H7 (cell line): ENCODE measurements at regions not wholly inside any gene's neighbourhood (a gene's known extent, or its start where the extent isn't known, plus 50 kb on each side); places are given as distances from the start of the nearest gene placed in this dataset.

Experiments used
- DNase-seq: peaks from one replicate; pipeline ENCODE4 v3.0.0; 2012
- H3K27me3 ChIP-seq: 2 replicates; pipeline ENCODE4 v1.6.0; 2011; ENCODE audit warnings: mild to moderate bottlenecking, low read length; ENCODE audit not compliant: control insufficient read depth, insufficient read depth
- H3K36me3 ChIP-seq: replicated peaks from 2 replicates; pipeline ENCODE4 v1.5.1; 2011; ENCODE audit warnings: low read length; ENCODE audit not compliant: control insufficient read depth, insufficient read depth
- H3K4me3 ChIP-seq: 2 replicates; pipeline ENCODE4 v1.5.1; 2011; ENCODE audit warnings: low read depth, mild to moderate bottlenecking, control low read depth, low read length, moderate library complexity; ENCODE audit not compliant: insufficient read depth

DNA sequence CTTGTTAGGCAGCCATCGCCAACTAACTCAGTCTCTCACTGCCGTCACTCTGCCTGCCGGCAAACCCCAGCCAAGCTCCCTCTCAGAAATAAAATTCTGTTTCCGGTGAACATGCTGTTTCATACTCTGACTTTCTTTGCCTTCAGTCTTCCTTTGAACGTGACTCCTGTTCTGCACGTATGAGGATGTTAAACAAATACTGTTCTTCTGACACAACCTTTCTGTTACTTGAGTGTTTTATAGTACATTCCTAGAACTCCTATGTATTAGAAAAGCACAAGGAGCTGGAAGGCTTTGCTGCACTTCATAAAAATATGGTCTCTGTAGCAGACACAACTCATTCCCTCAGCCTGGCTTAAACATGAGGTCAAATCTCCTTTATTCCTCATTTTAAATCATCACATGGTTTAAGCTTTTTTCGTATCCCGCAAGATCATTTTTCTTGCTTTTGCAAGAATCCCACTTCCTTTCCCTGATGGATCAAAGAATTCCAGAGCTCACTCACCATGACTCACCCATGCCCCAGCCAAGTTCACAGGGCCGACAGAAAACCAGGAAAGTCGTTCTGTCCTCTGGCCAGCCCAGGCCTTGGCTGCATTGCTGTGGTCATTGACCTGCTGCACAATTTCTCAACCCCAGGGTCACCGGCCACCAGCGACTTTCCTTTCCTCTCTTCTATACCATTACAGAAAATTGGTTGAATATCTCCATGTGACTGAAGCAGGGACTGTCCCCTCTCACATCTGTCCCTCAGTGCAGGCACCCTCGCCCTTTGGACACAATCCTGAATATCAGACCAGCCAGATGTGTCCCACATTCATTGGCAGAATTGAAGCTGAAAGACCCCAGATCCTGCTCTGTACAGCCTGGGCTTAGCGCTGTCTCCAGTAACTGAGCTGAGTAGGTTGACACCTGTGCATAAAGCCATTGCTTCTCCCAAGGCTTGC lies 183.1 kb upstream of the ARL4C start:
- DNase-seq: no peak
- no peaks in the 10 kb centered on the region for H3K36me3 ChIP-seq
- no peaks in the 10 kb centered on the region for H3K27me3 ChIP-seq
- H3K4me3 ChIP-seq: no peak overlapping the region

DNA sequence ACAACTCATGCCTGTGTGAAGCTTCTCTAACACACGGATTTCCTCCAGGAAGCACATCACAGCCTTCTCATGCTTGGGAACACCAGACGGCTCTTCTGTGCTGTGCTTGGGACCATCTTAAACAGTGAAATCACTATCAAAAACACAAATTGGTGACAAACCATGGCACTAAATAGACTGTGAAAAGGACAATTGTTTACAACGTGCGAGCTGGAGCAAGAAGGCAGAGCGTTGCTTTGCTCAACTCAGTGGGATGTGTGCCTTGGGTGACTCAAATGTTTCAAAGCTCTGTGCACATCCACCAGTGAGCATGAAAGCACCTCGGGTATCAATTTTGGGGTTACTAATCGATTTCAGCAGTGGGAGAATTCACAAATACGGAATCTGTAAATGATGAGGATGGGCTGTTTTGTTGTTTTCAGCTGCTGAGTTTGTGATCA lies 182.4 kb upstream of the ARL4C start:
- H3K36me3 ChIP-seq: no peaks in the 10 kb centered on the region
- H3K27me3 ChIP-seq: no peaks in the 10 kb centered on the region
- DNase-seq: no peak
- no peak overlapping the region for H3K4me3 ChIP-seq

DNA sequence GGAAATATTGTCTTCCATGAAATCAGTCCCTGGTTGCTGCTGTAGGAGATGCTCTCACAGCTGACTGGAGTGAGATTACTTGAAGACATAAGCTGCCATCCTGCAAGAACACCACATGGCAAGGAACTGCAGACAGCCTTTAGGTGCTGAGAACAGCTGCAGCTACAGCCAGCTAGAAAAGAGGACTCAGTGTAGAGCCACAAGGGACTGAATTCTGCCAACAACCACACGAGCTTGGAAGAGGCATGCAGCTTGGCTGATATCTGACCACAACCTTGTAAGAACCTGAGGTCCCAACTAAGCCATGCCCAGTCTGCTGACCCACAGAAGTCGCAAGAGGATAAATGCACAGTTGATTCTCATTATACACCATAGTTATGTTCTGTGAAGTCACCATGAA lies 181.8 kb upstream of the ARL4C start:
- no peak overlapping the region for H3K4me3 ChIP-seq
- no peak for DNase-seq
- no peaks in the 10 kb centered on the region for H3K36me3 ChIP-seq
- H3K27me3 ChIP-seq: no peaks in the 10 kb centered on the region

- no peak for DNase-seq
- Histone ChIP-seq H3K27me3 (no peaks in the 10 kb centered on the region), H3K4me3 (no peak overlapping the region), H3K36me3 (no peaks in the 10 kb centered on the region)
These were observed 181.1 kb upstream of the ARL4C start for GRCh38 chr2:234677758-234678538.

DNA sequence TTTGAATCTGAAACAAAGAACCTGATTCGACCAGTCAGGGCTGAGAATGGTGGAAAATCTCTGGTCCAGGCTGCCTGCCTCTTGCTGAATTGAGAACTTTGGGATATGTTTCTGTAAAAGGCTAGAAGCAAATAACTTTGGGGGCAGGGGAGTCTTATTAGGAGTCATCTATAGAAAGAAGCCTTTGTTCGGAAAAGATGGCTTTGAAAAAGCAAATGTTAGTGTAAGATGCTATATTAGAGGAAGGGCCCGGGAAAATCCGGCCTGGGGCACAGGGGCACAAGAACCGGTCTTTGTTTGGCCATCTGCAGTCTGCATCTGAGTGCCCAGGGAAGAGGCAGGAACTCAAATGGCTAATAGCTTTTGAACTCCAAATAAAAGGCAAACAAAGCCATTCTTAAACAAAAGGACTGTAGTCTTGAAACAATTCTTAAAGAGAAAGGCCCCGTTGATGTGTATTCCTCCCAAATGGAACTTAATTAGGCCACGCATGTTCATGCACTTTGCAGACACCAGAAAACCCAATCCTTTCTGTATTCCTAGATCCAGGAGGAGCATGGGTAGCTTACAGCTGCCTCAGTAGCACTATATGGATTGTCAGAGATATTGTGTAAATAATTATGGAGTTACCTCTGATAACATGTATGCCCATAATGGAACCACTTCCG lies 180.0 kb upstream of the ARL4C start:
- no peaks in the 10 kb centered on the region for H3K27me3 ChIP-seq
- no peaks in the 10 kb centered on the region for H3K36me3 ChIP-seq
- no peak overlapping the region for H3K4me3 ChIP-seq
- DNase-seq: no peak

DNA sequence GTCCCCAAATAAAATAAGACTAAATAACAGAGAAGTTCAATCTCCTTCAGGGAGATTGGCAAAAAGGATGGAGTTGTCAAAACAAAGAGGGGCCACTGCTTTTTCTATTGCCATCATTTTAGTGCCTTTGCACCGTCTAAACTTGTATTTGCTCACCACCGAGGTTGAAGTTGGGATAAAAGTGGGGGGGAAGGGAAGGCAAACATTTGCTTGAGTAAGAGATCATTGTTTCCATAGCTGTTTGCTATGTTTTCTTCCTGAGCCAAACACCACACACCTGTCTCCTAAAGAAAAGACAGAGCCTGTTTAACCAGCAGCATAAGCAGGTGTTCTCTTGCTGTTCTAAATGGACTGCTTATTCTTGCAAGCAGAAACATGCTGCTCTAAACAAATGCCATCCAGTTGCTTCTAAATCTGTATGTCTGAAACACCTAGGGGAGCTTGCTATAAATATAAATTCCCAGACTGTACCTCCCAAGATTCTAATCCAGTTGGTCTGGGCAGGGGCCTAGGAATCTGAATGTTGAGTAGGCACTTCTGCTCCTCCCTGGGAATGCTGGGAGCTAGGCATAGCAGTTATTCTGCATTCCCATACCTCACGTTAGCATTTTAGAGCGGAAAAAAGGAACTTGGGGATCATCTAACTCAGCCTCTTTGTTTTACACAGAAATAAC lies 179.4 kb upstream of the ARL4C start:
- no peak for DNase-seq
- Histone ChIP-seq H3K36me3 (no peaks in the 10 kb centered on the region), H3K27me3 (no peaks in the 10 kb centered on the region), H3K4me3 (no peak overlapping the region)

GRCh38 chr2:234674781-234675201 lies 177.9 kb upstream of the ARL4C start:
- H3K36me3 ChIP-seq: no peaks in the 10 kb centered on the region
- no peak for DNase-seq
- no peaks in the 10 kb centered on the region for H3K27me3 ChIP-seq
- H3K4me3 ChIP-seq: no peak overlapping the region

GRCh38 chr2:234673961-234674759 lies 177.3 kb upstream of the ARL4C start:
- H3K36me3 ChIP-seq: no peaks in the 10 kb centered on the region
- DNase-seq: no peak
- no peak overlapping the region for H3K4me3 ChIP-seq
- no peaks in the 10 kb centered on the region for H3K27me3 ChIP-seq

GRCh38 chr2:234673501-234673900 lies 176.6 kb upstream of the ARL4C start:
- Histone ChIP-seq H3K4me3 (no peak overlapping the region), H3K27me3 (no peaks in the 10 kb centered on the region), H3K36me3 (no peaks in the 10 kb centered on the region)
- DNase-seq: no peak

DNA sequence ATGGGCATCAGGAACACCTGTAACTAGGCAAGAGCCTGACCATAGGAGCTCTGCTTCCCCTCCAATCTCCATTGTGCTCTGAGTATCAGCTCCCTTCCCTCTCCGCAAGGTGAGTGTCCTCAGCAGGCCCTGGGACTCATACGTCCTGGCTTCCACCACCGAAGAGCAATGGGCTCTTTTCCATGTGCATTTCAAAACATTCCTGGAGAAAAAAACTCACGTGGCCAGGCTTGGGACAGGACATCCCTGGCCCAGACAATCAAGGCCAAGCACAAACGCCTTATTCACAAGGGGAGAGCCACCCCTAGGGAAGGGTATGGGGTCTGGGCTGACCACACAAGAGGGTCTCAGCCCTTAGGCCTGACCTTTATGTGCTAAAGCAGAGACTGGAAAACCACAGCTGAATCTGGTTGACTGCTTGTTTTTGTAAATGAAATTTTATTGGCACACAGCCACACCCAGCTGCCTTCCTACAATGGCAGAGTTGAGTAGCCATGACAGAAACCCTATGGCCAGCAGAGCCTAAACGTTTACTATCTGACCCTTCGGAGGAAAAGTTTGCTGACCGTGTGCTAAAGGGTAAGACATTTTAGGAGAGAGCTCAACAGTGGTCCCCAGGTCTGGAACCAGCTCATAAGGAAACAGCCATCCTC lies 175.7 kb upstream of the ARL4C start:
- Histone ChIP-seq H3K4me3 (no peak overlapping the region), H3K27me3 (no peaks in the 10 kb centered on the region), H3K36me3 (no peaks in the 10 kb centered on the region)
- DNase-seq: no peak

- H3K36me3 ChIP-seq: no peaks in the 10 kb centered on the region
- H3K4me3 ChIP-seq: no peak overlapping the region
- no peak for DNase-seq
- H3K27me3 ChIP-seq: no peaks in the 10 kb centered on the region
These were observed 174.8 kb upstream of the ARL4C start for GRCh38 chr2:234671716-234672115.

DNA sequence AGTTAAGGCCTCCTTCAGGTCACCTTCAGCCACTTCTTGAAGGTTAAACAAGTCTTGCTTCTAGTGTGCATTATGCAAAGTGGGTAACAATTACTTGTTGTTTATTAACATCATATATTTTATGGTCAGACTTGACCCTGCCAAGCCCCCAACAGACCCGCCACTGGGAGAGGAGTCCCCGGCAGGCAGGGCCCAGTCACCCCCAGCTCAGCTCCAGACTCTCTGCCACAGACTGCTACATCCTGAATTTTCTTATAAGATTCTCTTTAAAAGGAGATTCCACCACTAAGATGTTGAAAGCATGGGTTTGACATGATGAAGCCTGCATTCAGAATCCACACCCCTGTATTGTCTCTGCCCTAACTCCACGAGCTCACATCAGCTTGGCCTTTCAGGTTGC lies 174.3 kb upstream of the ARL4C start:
- no peaks in the 10 kb centered on the region for H3K36me3 ChIP-seq
- no peak overlapping the region for H3K4me3 ChIP-seq
- H3K27me3 ChIP-seq: no peaks in the 10 kb centered on the region
- DNase-seq: no peak

DNA sequence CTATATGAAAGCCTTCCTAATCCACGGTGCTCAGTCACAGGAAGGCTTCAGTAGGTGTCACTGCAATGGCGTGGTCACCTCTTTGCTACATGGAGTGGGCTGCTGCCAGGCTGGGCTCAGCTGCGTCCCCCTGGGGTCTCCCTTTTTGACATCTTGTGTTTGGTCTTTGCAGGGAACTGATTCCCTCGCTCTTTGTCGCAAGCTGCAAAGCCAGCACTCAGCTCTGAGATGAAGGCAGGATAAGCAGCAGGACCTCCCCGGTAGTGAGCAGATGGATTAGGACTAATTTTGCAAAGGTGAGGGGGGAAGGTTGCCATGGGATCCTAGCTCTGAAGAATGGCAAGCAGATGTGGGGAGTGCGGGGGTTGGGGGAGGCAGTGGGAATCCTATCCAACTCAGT lies 173.9 kb upstream of the ARL4C start:
- H3K27me3 ChIP-seq: no peaks in the 10 kb centered on the region
- no peaks in the 10 kb centered on the region for H3K36me3 ChIP-seq
- DNase-seq: no peak
- no peak overlapping the region for H3K4me3 ChIP-seq
